H1 (cell line): ENCODE measurements at regions not wholly inside any gene's neighbourhood (a gene's known extent, or its start where the extent isn't known, plus 50 kb on each side); places are given as distances from the start of the nearest gene placed in this dataset.

ENCODE experiments used
- CTCF ChIA-PET: fragments of 300-600 bp; sonication (Branson Sonifier 250); formaldehyde crosslinking; loops from one replicate; lab custom pipeline; 2021; ENCODE audit not compliant: partially characterized antibody; lab: Charles Lee
- POLR2A ChIA-PET: fragments of 300-600 bp; sonication (Branson Sonifier 250); formaldehyde crosslinking; loops from one replicate; lab custom pipeline; 2021; ENCODE audit warnings: inconsistent platforms; ENCODE audit not compliant: partially characterized antibody; lab: Charles Lee
- DNase-seq, 2 experiments: peaks; one replicate each; pipeline versions ENCODE4 v3.0.0 to v3.0.0-alpha.2; 2010 to 2022; ENCODE audit warnings: low spot score in 2 of 2, low read depth in 1 of 2, mixed read lengths in 1 of 2
- FAIRE-seq: peaks from 2 replicates; lab custom pipeline; 2011; peaks lifted over from hg19 to GRCh38; lab: Jason Lieb, UNC
- H2AFZ ChIP-seq: 2 replicates; pipeline ENCODE4 v1.8.1; 2012; ENCODE audit warnings: low read length, inconsistent platforms
- H2AK5ac ChIP-seq: 2 replicates; pipeline ENCODE4 v1.6.1; 2013; ENCODE audit warnings: low read depth, low read length
- H2BK120ac ChIP-seq: replicated peaks from 2 replicates; pipeline ENCODE3; 2013; ENCODE audit warnings: low read depth, low read length, inconsistent platforms
- H2BK12ac ChIP-seq: 2 replicates; pipeline ENCODE4 v1.6.1; 2013; ENCODE audit warnings: low read depth, low read length
- H2BK15ac ChIP-seq: 2 replicates; pipeline ENCODE4 v1.6.1; 2013; ENCODE audit warnings: low read length
- H2BK20ac ChIP-seq: 2 replicates; pipeline ENCODE4 v1.6.1; 2013; ENCODE audit warnings: low read length
- H2BK5ac ChIP-seq: 2 replicates; pipeline ENCODE4 v1.6.1; 2013; ENCODE audit warnings: low read depth, low read length
- H3K14ac ChIP-seq: 2 replicates; pipeline ENCODE4 v1.6.1; 2013; ENCODE audit warnings: inconsistent platforms; ENCODE audit not compliant: insufficient read length
- H3K18ac ChIP-seq: 2 replicates; pipeline ENCODE4 v1.6.1; 2013; ENCODE audit warnings: low read length; ENCODE audit errors: extremely low read depth
- H3K23ac ChIP-seq: 2 replicates; pipeline ENCODE4 v1.6.1; 2013; ENCODE audit warnings: inconsistent platforms; ENCODE audit not compliant: insufficient read length
- H3K23me2 ChIP-seq: 2 replicates; pipeline ENCODE4 v1.6.1; 2013; ENCODE audit warnings: low read depth, low read length
- H3K27ac ChIP-seq: 2 replicates; pipeline ENCODE4 v1.6.1; 2011; ENCODE audit warnings: low read depth, low read length, inconsistent platforms
- H3K27me3 ChIP-seq, 4 experiments: replicated peaks in 1 of 4; 1 replicate in 1 of 4; 2 replicates in 3 of 4; pipeline versions ENCODE4 v1.6.1 to v1.8.1; 2011 to 2013; ENCODE audit warnings: low read length in 3 of 4, mild to moderate bottlenecking in 3 of 4, inconsistent platforms in 2 of 4, mixed read lengths in 2 of 4, moderate library complexity in 1 of 4; ENCODE audit not compliant: control insufficient read depth in 3 of 4, insufficient read depth in 3 of 4; ENCODE audit errors: extremely low read depth in 1 of 4
- H3K36me3 ChIP-seq, 4 experiments: 2 replicates each; pipeline versions ENCODE4 v1.6.1 to v1.8.1; 2011 to 2013; ENCODE audit warnings: mild to moderate bottlenecking in 4 of 4, low read length in 3 of 4, moderate library complexity in 2 of 4, control low read depth in 1 of 4, inconsistent platforms in 1 of 4; ENCODE audit not compliant: insufficient read depth in 4 of 4, control insufficient read depth in 2 of 4
- H3K4ac ChIP-seq: replicated peaks from 2 replicates; pipeline ENCODE3; 2013; ENCODE audit warnings: low read length, low read depth, mixed read lengths, inconsistent platforms; ENCODE audit not compliant: insufficient read length
- H3K4me1 ChIP-seq, 4 experiments: replicated peaks in 1 of 4; 1 replicate in 1 of 4; 2 replicates in 3 of 4; pipeline versions ENCODE4 v1.6.1 to v1.8.1; 2011 to 2013; ENCODE audit warnings: low read length in 3 of 4, inconsistent platforms in 2 of 4, mixed read lengths in 1 of 4; ENCODE audit not compliant: insufficient read depth in 4 of 4, control insufficient read depth in 3 of 4
- H3K4me2 ChIP-seq, 2 experiments: 2 replicates each; pipeline versions ENCODE4 v1.6.1 to v1.8.1; 2011 to 2013; ENCODE audit warnings: low read depth in 2 of 2, low read length in 2 of 2, control low read depth in 1 of 2, inconsistent platforms in 1 of 2, mild to moderate bottlenecking in 1 of 2; ENCODE audit not compliant: insufficient read depth in 1 of 2
- H3K4me3 ChIP-seq, 4 experiments: fragments of 200-600, 300-600 bp in 1 of 4; sonication (generic), shearing (Covaris generic), sonication (Bioruptor Twin) in 1 of 4; 2 replicates each; pipeline versions ENCODE4 v1.5.1 to v1.8.1; 2011 to 2016; ENCODE audit warnings: low read length in 4 of 4, low read depth in 3 of 4, control low read depth in 2 of 4, inconsistent platforms in 2 of 4, mild to moderate bottlenecking in 2 of 4, mixed read lengths in 1 of 4, moderate library complexity in 1 of 4; ENCODE audit not compliant: insufficient read depth in 2 of 4; ENCODE audit errors: extremely low read depth in 1 of 4
- H3K56ac ChIP-seq: replicated peaks from 2 replicates; pipeline ENCODE3; 2013; ENCODE audit warnings: low read depth, mild to moderate bottlenecking, mixed read lengths, low read length, inconsistent platforms; ENCODE audit not compliant: insufficient read length
- H3K79me1 ChIP-seq: 2 replicates; pipeline ENCODE4 v1.6.1; 2013; ENCODE audit warnings: low read depth, low read length, control low read depth
- H3K79me2 ChIP-seq, 2 experiments: 2 replicates each; pipeline versions ENCODE4 v1.6.1 to v1.8.1; 2012 to 2013; ENCODE audit warnings: low read length in 2 of 2, mild to moderate bottlenecking in 2 of 2, inconsistent platforms in 1 of 2; ENCODE audit not compliant: insufficient read depth in 2 of 2, control insufficient read depth in 1 of 2
- H3K9ac ChIP-seq, 4 experiments: replicated peaks in 1 of 4; 1 replicate in 1 of 4; 2 replicates in 3 of 4; pipeline versions ENCODE4 v1.6.1 to v1.8.1; 2011 to 2013; ENCODE audit warnings: low read depth in 3 of 4, low read length in 3 of 4, control low read depth in 2 of 4, mild to moderate bottlenecking in 2 of 4, moderate library complexity in 2 of 4, inconsistent platforms in 1 of 4; ENCODE audit errors: extremely low read depth in 1 of 4
- H3K9me3 ChIP-seq, 2 experiments: 2 replicates each; pipeline versions ENCODE4 v1.6.1 to v1.8.1; 2012 to 2013; ENCODE audit warnings: mild to moderate bottlenecking in 2 of 2, moderate library complexity in 2 of 2, control low read depth in 1 of 2, inconsistent platforms in 1 of 2, low read depth in 1 of 2, low read length in 1 of 2, mixed read lengths in 1 of 2; ENCODE audit not compliant: insufficient read depth in 2 of 2
- H4K20me1 ChIP-seq, 2 experiments: replicated peaks in 1 of 2; 2 replicates each; pipeline versions ENCODE3 to v1.8.1; 2011 to 2013; ENCODE audit warnings: inconsistent platforms in 2 of 2, low read length in 2 of 2, mild to moderate bottlenecking in 1 of 2; ENCODE audit not compliant: insufficient read depth in 2 of 2, control insufficient read depth in 1 of 2
- H4K5ac ChIP-seq: 2 replicates; pipeline ENCODE4 v1.6.1; 2013; ENCODE audit warnings: low read length, low read depth, mixed read lengths, inconsistent platforms; ENCODE audit not compliant: insufficient read length
- H4K8ac ChIP-seq: 2 replicates; pipeline ENCODE4 v1.8.0; 2013; ENCODE audit warnings: mild to moderate bottlenecking, moderate library complexity, low read length, inconsistent platforms; ENCODE audit not compliant: insufficient read depth; ENCODE audit errors: extremely low read depth
- H4K91ac ChIP-seq: replicated peaks from 2 replicates; pipeline ENCODE3; 2013; ENCODE audit warnings: low read length, mixed read lengths, inconsistent platforms; ENCODE audit not compliant: insufficient read length
- BRCA1 ChIP-seq: IDR thresholded peaks from 2 replicates; pipeline ENCODE4 v1.6.1; 2012; ENCODE audit warnings: low read depth, low read length, improper control_type of control experiment
- CHD2 ChIP-seq: IDR thresholded peaks from 2 replicates; pipeline ENCODE4 v1.6.1; 2012; ENCODE audit warnings: low read length, improper control_type of control experiment
- CREB1 ChIP-seq: IDR thresholded peaks from 2 replicates; pipeline ENCODE4 v1.6.1; 2012; ENCODE audit warnings: inconsistent platforms
- CTCF ChIP-seq, 3 experiments: IDR thresholded peaks; 1 replicate in 2 of 3; 2 replicates in 1 of 3; pipeline versions ENCODE4 v1.5.1 to v1.6.1; 2011; ENCODE audit warnings: low read length in 3 of 3, mild to moderate bottlenecking in 3 of 3, inconsistent platforms in 2 of 3, low read depth in 1 of 3, moderate library complexity in 1 of 3; ENCODE audit not compliant: insufficient read depth in 1 of 3; ENCODE audit errors: control extremely low read depth in 1 of 3
- EGR1 ChIP-seq: IDR thresholded peaks from 2 replicates; pipeline ENCODE4 v1.6.1; 2011; ENCODE audit warnings: low read depth, low read length, borderline replicate concordance
- GTF2F1 ChIP-seq: IDR thresholded peaks from 2 replicates; pipeline ENCODE4 v1.6.1; 2012; ENCODE audit warnings: low read depth, low read length, improper control_type of control experiment, borderline replicate concordance
- KDM4A ChIP-seq: IDR thresholded peaks from one replicate; pipeline ENCODE4 v1.7.1; 2012; ENCODE audit warnings: low read depth, mild to moderate bottlenecking, moderate library complexity, low read length, inconsistent platforms; ENCODE audit not compliant: severe bottlenecking
- NRF1 ChIP-seq: IDR thresholded peaks from 2 replicates; pipeline ENCODE4 v1.6.1; 2011; ENCODE audit warnings: mild to moderate bottlenecking, low read depth, low read length, improper control_type of control experiment
- RXRA ChIP-seq: IDR thresholded peaks from 2 replicates; pipeline ENCODE4 v1.6.1; 2011; ENCODE audit warnings: low read depth, mild to moderate bottlenecking, low read length, moderate library complexity; ENCODE audit not compliant: insufficient read depth
- SRF ChIP-seq: IDR thresholded peaks from 2 replicates; pipeline ENCODE4 v1.6.1; 2011; ENCODE audit warnings: mild to moderate bottlenecking, low read depth, low read length, moderate library complexity
- TCF12 ChIP-seq: IDR thresholded peaks from 2 replicates; pipeline ENCODE4 v1.6.1; 2011; ENCODE audit warnings: low read depth, mild to moderate bottlenecking, low read length
- TEAD4 ChIP-seq: IDR thresholded peaks from 2 replicates; pipeline ENCODE4 v1.6.1; 2012; ENCODE audit warnings: low read depth, low read length, inconsistent platforms, mixed read lengths
- WGBS, 2 experiments: shearing (Covaris generic) in 1 of 2; methylation state at CpG; one replicate each; pipeline versions ENCODE4 v1.1.6 to v1.1.7; 2013 to 2015; ENCODE audit warnings: low lambda C conversion rate in 2 of 2, mixed read lengths in 2 of 2, inconsistent platforms in 1 of 2, low coverage in 1 of 2, missing lambda C conversion rate in 1 of 2; ENCODE audit not compliant: insufficient replicate concordance in 2 of 2, insufficient coverage in 1 of 2, insufficient read length in 1 of 2; ENCODE audit errors: extremely low coverage in 1 of 2, missing lambda C conversion rate in 1 of 2; 5-methylcytosine and 5-hydroxymethylcytosine counted together
- TF ChIP-seq, protein P1 (sequence below): IDR thresholded peaks from 2 replicates; pipeline ENCODE4 v1.6.1; 2012; ENCODE audit warnings: inconsistent platforms

DNA sequence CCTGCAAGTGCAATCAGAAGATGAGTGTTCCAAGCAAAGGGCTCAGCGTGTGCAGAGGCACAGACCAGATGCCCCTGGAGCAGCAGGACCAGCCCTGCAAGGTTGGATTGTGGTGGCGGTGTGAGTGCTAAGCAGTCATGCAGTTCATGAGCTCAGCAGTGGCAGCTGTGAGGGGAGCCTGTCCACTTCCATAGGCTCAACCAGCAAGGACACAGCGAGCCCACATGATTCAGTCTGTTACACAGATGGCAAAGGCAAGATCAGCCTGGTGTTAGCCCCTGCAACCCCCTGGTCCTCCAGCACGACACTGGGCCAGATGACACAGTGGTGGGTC lies 95.9 kb upstream of the PRR23E start:
- H2BK15ac ChIP-seq, result 0 out of 2 replicates have a peak overlapping the region, but pooled peaks have one; percentile 72
- H3K4ac ChIP-seq, result no peak overlapping the region
- no peak overlapping the region for H3K56ac ChIP-seq
- H2AK5ac ChIP-seq, result no peak overlapping the region
- POLR2A ChIA-PET, result no interaction called here
- no peak overlapping the region for H3K18ac ChIP-seq
- no peaks in the 10 kb centered on the region; a peak in 1 of 7 replicates for H3K4me1 ChIP-seq
- no peaks in the 10 kb centered on the region; a peak in 1 of 7 replicates for H3K27me3 ChIP-seq
- no peak overlapping the region for H2AFZ ChIP-seq
- FAIRE-seq (no peak), DNase-seq (no peak)
- peaks cover 0 to 6% of the 10 kb centered on the region in 2 experiments; a peak in 1 of 4 replicates for H3K9me3 ChIP-seq
- no peaks in the 10 kb centered on the region for H4K20me1 ChIP-seq
- H3K9ac ChIP-seq, result no peak overlapping the region
- 94% methylated on average over 4 of the region's 4 CpGs; no CpG with 5 or more reads in 1 of the 2 experiments for WGBS, 2 experiments
- no peak overlapping the region for H3K4me2 ChIP-seq
- no peak overlapping the region for H3K27ac ChIP-seq
- CTCF ChIA-PET, result interaction anchor here (1.0 to 2.4 kb wide), 3 partner anchors 9 to 18 kb away, joined by 3 to 11 read pairs (median 4); no protein-coding TSS in a partner anchor
- no peaks in the 10 kb centered on the region for H3K36me3 ChIP-seq
- H3K23ac ChIP-seq, result no peak overlapping the region
- no peak overlapping the region for H4K5ac ChIP-seq
- no peak overlapping the region for H3K14ac ChIP-seq
- no peaks in the 10 kb centered on the region for H3K23me2 ChIP-seq
- H2BK5ac ChIP-seq, result peak overlapping the region; percentile 52; the same call in 1 of the 2 replicates
- no peaks in the 10 kb centered on the region for H3K79me2 ChIP-seq
- no peak overlapping the region for H2BK120ac ChIP-seq
- no peaks in the 10 kb centered on the region for H3K79me1 ChIP-seq
- H2BK12ac ChIP-seq, result peak overlapping the region; percentile 23; the same call in 1 of the 2 replicates
- no peak overlapping the region for H2BK20ac ChIP-seq
- peak overlapping the region; percentile 17; the same call in 1 of the 2 replicates for H4K8ac ChIP-seq
- H3K4me3 ChIP-seq, result no peak overlapping the region
- H4K91ac ChIP-seq, result peak overlapping the region; percentile 87
- no peak for TF ChIP-seq CREB1
- no peak for TF ChIP-seq CTCF (IDR thresholded peaks at IDR 0.05; ENCODE audit: control extremely low read depth in 1 of 3, insufficient read depth in 1 of 3, low read depth in 1 of 3, low read length in 3 of 3)
- no peak for TF ChIP-seq BRCA1
- TF ChIP-seq TEAD4, result no peak
- TF ChIP-seq GTF2F1, result no peak
- TF ChIP-seq SRF, result no peak
- no peak for TF ChIP-seq CHD2
- TF ChIP-seq, protein P1, sequence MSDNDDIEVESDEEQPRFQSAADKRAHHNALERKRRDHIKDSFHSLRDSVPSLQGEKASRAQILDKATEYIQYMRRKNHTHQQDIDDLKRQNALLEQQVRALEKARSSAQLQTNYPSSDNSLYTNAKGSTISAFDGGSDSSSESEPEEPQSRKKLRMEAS, result no peak
- TF ChIP-seq NRF1, result no peak
- TF ChIP-seq KDM4A, result no peak
- no peak for TF ChIP-seq TCF12
- no peak for TF ChIP-seq EGR1
- no peak for TF ChIP-seq RXRA
